H9 (cell line): ENCODE measurements at regions not wholly inside any gene's neighbourhood (a gene's known extent, or its start where the extent isn't known, plus 50 kb on each side); places are given as distances from the start of the nearest gene placed in this dataset.

Source experiments
- DNase-seq: peaks from one replicate; pipeline ENCODE4 v3.0.0-alpha.2; 2017
- H2AFZ ChIP-seq: one replicate; pipeline ENCODE4 v1.6.1; 2013; ENCODE audit warnings: mild to moderate bottlenecking, low read length, control low read depth, moderate library complexity
- H2AK5ac ChIP-seq: 2 replicates; pipeline ENCODE4 v1.6.1; 2013; ENCODE audit warnings: low read length, control low read depth, mixed read lengths; ENCODE audit not compliant: insufficient read length
- H2BK120ac ChIP-seq: one replicate; pipeline ENCODE4 v1.6.1; 2013; ENCODE audit warnings: low read depth, mild to moderate bottlenecking, low read length, control low read depth, inconsistent platforms; ENCODE audit not compliant: poor library complexity, severe bottlenecking
- H2BK12ac ChIP-seq: 2 replicates; pipeline ENCODE4 v1.6.1; 2013; ENCODE audit warnings: low read length, control low read depth, mixed read lengths, low read depth; ENCODE audit not compliant: insufficient read length
- H2BK15ac ChIP-seq: 2 replicates; pipeline ENCODE4 v1.6.1; 2013; ENCODE audit warnings: low read depth, low read length, control low read depth
- H2BK20ac ChIP-seq: one replicate; pipeline ENCODE4 v1.6.1; 2013; ENCODE audit warnings: low read depth, mild to moderate bottlenecking, low read length, control low read depth, inconsistent platforms; ENCODE audit not compliant: poor library complexity, severe bottlenecking
- H2BK5ac ChIP-seq: 2 replicates; pipeline ENCODE4 v1.6.1; 2013; ENCODE audit warnings: low read length, control low read depth, mixed read lengths; ENCODE audit not compliant: insufficient read length
- H3K14ac ChIP-seq: 2 replicates; pipeline ENCODE4 v1.6.1; 2013; ENCODE audit warnings: low read length, control low read depth; ENCODE audit not compliant: insufficient read depth
- H3K18ac ChIP-seq: 2 replicates; pipeline ENCODE4 v1.6.1; 2013; ENCODE audit warnings: low read depth, mild to moderate bottlenecking, mixed read lengths, low read length, control low read depth; ENCODE audit not compliant: insufficient read length
- H3K23ac ChIP-seq: 2 replicates; pipeline ENCODE4 v1.6.1; 2013; ENCODE audit warnings: low read length, control low read depth, mixed read lengths, low read depth; ENCODE audit not compliant: insufficient read length
- H3K23me2 ChIP-seq: 2 replicates; pipeline ENCODE4 v1.6.1; 2013; ENCODE audit warnings: low read depth, mild to moderate bottlenecking, mixed read lengths, low read length, control low read depth; ENCODE audit not compliant: insufficient read length, poor library complexity, severe bottlenecking
- H3K27ac ChIP-seq: 2 replicates; pipeline ENCODE4 v1.5.1; 2013; ENCODE audit warnings: low read length, control low read depth, mixed read lengths, low read depth; ENCODE audit not compliant: insufficient read length
- H3K27me3 ChIP-seq: 2 replicates; pipeline ENCODE4 v1.6.1; 2013; ENCODE audit warnings: low read length, control low read depth, inconsistent platforms; ENCODE audit not compliant: insufficient read depth
- H3K4ac ChIP-seq: 2 replicates; pipeline ENCODE4 v1.6.1; 2013; ENCODE audit warnings: low read depth, mild to moderate bottlenecking, control low read depth, inconsistent platforms, low read length, moderate library complexity
- H3K4me1 ChIP-seq: 2 replicates; pipeline ENCODE4 v1.6.1; 2013; ENCODE audit warnings: low read length, control low read depth, inconsistent platforms; ENCODE audit not compliant: insufficient read depth
- H3K4me2 ChIP-seq: 2 replicates; pipeline ENCODE4 v1.6.1; 2013; ENCODE audit warnings: low read length, control low read depth, mixed read lengths; ENCODE audit not compliant: insufficient read length, insufficient read depth
- H3K56ac ChIP-seq: 2 replicates; pipeline ENCODE4 v1.6.1; 2013; ENCODE audit warnings: low read depth, mild to moderate bottlenecking, mixed read lengths, low read length, control low read depth; ENCODE audit not compliant: insufficient read length
- H3K79me1 ChIP-seq: 2 replicates; pipeline ENCODE4 v1.6.1; 2013; ENCODE audit warnings: low read depth, mild to moderate bottlenecking, moderate library complexity, low read length, control low read depth, inconsistent platforms; ENCODE audit not compliant: insufficient read depth, poor library complexity, severe bottlenecking
- H3K79me2 ChIP-seq: 2 replicates; pipeline ENCODE4 v1.6.1; 2013; ENCODE audit warnings: low read length, control low read depth, inconsistent platforms; ENCODE audit not compliant: insufficient read depth
- H3K9ac ChIP-seq: 2 replicates; pipeline ENCODE4 v1.6.1; 2013; ENCODE audit warnings: low read length, control low read depth, mixed read lengths; ENCODE audit not compliant: insufficient read length; ENCODE audit errors: extremely low read depth
- H3K9me3 ChIP-seq: one replicate; pipeline ENCODE4 v1.6.1; 2013; ENCODE audit warnings: low read depth, low read length, inconsistent platforms; ENCODE audit not compliant: control insufficient read depth
- H3T11ph ChIP-seq: one replicate; pipeline ENCODE4 v1.6.1; 2013; ENCODE audit warnings: mild to moderate bottlenecking, low read length, control low read depth, inconsistent platforms
- H4K20me1 ChIP-seq: one replicate; pipeline ENCODE4 v1.6.1; 2013; ENCODE audit not compliant: control insufficient read depth, insufficient read length, insufficient read depth
- H4K5ac ChIP-seq: 2 replicates; pipeline ENCODE4 v1.6.1; 2013; ENCODE audit warnings: low read depth, mild to moderate bottlenecking, mixed read lengths, low read length, control low read depth; ENCODE audit not compliant: insufficient read length
- H4K8ac ChIP-seq: replicated peaks from 2 replicates; pipeline ENCODE4 v1.6.1; 2013; ENCODE audit warnings: low read length, control low read depth, mixed read lengths, low read depth; ENCODE audit not compliant: insufficient read length
- H4K91ac ChIP-seq: 2 replicates; pipeline ENCODE4 v1.6.1; 2013; ENCODE audit warnings: low read depth, mild to moderate bottlenecking, moderate library complexity, mixed read lengths, low read length, control low read depth; ENCODE audit not compliant: insufficient read length
- H3K27ac Mint-ChIP-seq, 3 experiments: 2 replicates in 2 of 3; 3 replicates in 1 of 3; pipeline ENCODE4 v1.8.0; 2020 to 2021; ENCODE audit warnings: mixed read lengths in 3 of 3, mild to moderate bottlenecking in 1 of 3, moderate library complexity in 1 of 3
- H3K27me3 Mint-ChIP-seq: 2 replicates; pipeline ENCODE4 v1.8.0; 2021; ENCODE audit warnings: low read depth, mild to moderate bottlenecking, moderate library complexity, mixed read lengths
- H3K36me3 Mint-ChIP-seq, 3 experiments: 2 replicates in 2 of 3; 3 replicates in 1 of 3; pipeline ENCODE4 v1.8.0; 2020 to 2021; ENCODE audit warnings: low read depth in 3 of 3, mixed read lengths in 3 of 3; ENCODE audit not compliant: insufficient read depth in 1 of 3
- H3K4me1 Mint-ChIP-seq, 2 experiments: 2 replicates each; pipeline ENCODE4 v1.8.0; 2020; ENCODE audit warnings: mixed read lengths in 2 of 2
- H3K4me3 Mint-ChIP-seq, 2 experiments: 2 replicates in 1 of 2; 3 replicates in 1 of 2; pipeline ENCODE4 v1.8.0; 2020 to 2021; ENCODE audit warnings: mild to moderate bottlenecking in 2 of 2, mixed read lengths in 2 of 2, moderate library complexity in 1 of 2
- H3K9me3 Mint-ChIP-seq, 2 experiments: 2 replicates in 1 of 2; 3 replicates in 1 of 2; pipeline ENCODE4 v1.8.0; 2020; ENCODE audit warnings: mild to moderate bottlenecking in 2 of 2, mixed read lengths in 2 of 2, moderate library complexity in 1 of 2
- WGBS: extraction: QIAGEN DNeasy Blood & Tissue Kit; methylation state at CpG from one replicate; pipeline ENCODE4 v1.1.7; 2013; ENCODE audit warnings: missing lambda C conversion rate, low lambda C conversion rate, mixed read lengths; ENCODE audit not compliant: insufficient read length; ENCODE audit errors: extremely low coverage; 5-methylcytosine and 5-hydroxymethylcytosine counted together
- TF ChIP-seq, protein P1 (sequence below): fragments of 200-600 bp; sonication (generic); conservative IDR thresholded peaks from 3 replicates; pipeline ENCODE4 v1.8.0; 2021; ENCODE audit warnings: antibody characterized with exemption, mild to moderate bottlenecking

DNA sequence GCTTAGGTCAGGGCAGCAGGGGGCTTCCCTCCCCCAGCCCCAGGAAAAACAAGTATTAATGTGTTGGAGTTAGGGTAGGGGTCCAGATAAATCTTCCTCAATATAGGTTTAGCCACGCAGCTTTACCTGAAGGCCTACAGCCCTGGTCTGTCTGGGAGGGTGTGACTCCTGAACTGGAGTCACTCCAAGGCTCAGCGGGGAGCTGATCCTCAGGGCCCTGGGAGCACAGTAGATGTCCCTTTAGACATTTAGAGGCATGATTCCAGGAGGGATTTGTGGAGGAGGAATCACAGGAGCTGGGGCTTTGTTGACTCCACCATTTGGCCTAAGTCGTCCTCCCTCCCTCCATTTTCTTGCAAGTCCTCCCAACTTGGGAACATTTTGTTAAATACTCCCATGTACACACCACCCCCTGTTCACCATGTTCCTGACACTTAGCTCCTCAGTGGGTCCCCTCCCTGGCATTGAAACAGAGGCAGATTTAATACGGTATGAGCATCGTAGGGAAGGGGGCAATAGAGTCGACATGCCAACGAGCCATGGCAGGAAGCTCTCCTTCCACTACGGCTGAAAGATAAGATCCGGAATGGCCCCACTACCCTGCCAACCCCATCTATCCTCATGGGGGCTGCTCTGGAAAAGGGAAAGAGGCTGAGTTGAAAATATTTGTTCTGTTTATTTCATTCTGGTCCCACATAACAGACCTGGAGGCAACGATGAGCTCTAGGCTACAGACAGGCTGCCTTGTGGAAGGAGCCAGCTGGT, 69.0 kb upstream of the LARS2 start:
- Histone ChIP-seq H3K27ac (no peak overlapping the region), H2BK12ac (no peak overlapping the region), H2AK5ac (no peak overlapping the region), H3K9ac (no peak overlapping the region), H3K4ac (no peak overlapping the region), H3K9me3 (no peaks in the 10 kb centered on the region), H3K79me1 (no peaks in the 10 kb centered on the region), H4K91ac (no peak overlapping the region), H3K23ac (no peak overlapping the region), H3K4me2 (no peak overlapping the region), H4K20me1 (no peaks in the 10 kb centered on the region), H3K27me3 (no peaks in the 10 kb centered on the region), H4K8ac (no peak overlapping the region), H3K56ac (no peak overlapping the region), H4K5ac (no peak overlapping the region), H2BK120ac (no peak overlapping the region), H3T11ph (no peak overlapping the region), H3K18ac (no peak overlapping the region), H3K4me1 (peaks cover 8% of the 10 kb centered on the region; the same call in 1 of the 2 replicates), H2BK5ac (no peak overlapping the region), H2BK20ac (no peak overlapping the region), H2BK15ac (no peak overlapping the region), H3K23me2 (no peaks in the 10 kb centered on the region), H2AFZ (no peak overlapping the region), H3K79me2 (no peaks in the 10 kb centered on the region), H3K14ac (no peak overlapping the region; the same call in 1 of the 2 replicates)
- peaks cover 55 to 58% of the 10 kb centered on the region in 2 experiments for H3K4me1 Mint-ChIP-seq
- TF ChIP-seq, protein P1, sequence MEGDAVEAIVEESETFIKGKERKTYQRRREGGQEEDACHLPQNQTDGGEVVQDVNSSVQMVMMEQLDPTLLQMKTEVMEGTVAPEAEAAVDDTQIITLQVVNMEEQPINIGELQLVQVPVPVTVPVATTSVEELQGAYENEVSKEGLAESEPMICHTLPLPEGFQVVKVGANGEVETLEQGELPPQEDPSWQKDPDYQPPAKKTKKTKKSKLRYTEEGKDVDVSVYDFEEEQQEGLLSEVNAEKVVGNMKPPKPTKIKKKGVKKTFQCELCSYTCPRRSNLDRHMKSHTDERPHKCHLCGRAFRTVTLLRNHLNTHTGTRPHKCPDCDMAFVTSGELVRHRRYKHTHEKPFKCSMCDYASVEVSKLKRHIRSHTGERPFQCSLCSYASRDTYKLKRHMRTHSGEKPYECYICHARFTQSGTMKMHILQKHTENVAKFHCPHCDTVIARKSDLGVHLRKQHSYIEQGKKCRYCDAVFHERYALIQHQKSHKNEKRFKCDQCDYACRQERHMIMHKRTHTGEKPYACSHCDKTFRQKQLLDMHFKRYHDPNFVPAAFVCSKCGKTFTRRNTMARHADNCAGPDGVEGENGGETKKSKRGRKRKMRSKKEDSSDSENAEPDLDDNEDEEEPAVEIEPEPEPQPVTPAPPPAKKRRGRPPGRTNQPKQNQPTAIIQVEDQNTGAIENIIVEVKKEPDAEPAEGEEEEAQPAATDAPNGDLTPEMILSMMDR = no peak
- peaks cover 0 to 12% (median 0%) of the 10 kb centered on the region in 3 experiments; a peak in 4 of 7 replicates for H3K36me3 Mint-ChIP-seq
- no CpG with 5 or more reads among the region's 10 CpGs for WGBS
- H3K27me3 Mint-ChIP-seq = no peaks in the 10 kb centered on the region
- H3K4me3 Mint-ChIP-seq = no peak overlapping the region
- H3K27ac Mint-ChIP-seq = peak overlapping the region; percentile 57 to 92 (median 70); a peak in 4 of 7 replicates
- H3K9me3 Mint-ChIP-seq = peaks cover 3% of the 10 kb centered on the region in 2 experiments; a peak in 3 of 5 replicates
- DNase-seq = no peak
